ENCODE measurements at regions not wholly inside any gene's neighbourhood (a gene's known extent, or its start where the extent isn't known, plus 50 kb on each side); places are given as distances from the start of the nearest gene placed in this dataset.

- Histone ChIP-seq H2BK5ac (ENCODE audit: insufficient read length, low read length) (no peak overlapping the region), H4K8ac (replicated peaks; ENCODE audit: insufficient read length, low read depth, low read length) (no peak overlapping the region), H2BK15ac (ENCODE audit: low read depth, low read length) (no peak overlapping the region), H3K23ac (ENCODE audit: insufficient read length, low read depth, low read length) (no peak overlapping the region), H4K20me1 (ENCODE audit: control insufficient read depth, insufficient read depth, insufficient read length) (no peaks in the 10 kb centered on the region), H3K23me2 (ENCODE audit: insufficient read length, low read depth, low read length, poor library complexity, severe bottlenecking) (no peaks in the 10 kb centered on the region), H3K79me2 (ENCODE audit: insufficient read depth, low read length) (no peaks in the 10 kb centered on the region), H2AFZ (ENCODE audit: low read length) (no peak overlapping the region), H3K27me3 (ENCODE audit: insufficient read depth, low read length) (no peaks in the 10 kb centered on the region), H4K91ac (ENCODE audit: insufficient read length, low read depth, low read length) (no peak overlapping the region), H2AK5ac (ENCODE audit: insufficient read length, low read length) (no peak overlapping the region), H3K56ac (ENCODE audit: insufficient read length, low read depth, low read length) (no peak overlapping the region), H3K9me3 (ENCODE audit: control insufficient read depth, low read depth, low read length) (peaks cover 82% of the 10 kb centered on the region), H3K4me2 (ENCODE audit: insufficient read depth, insufficient read length, low read length) (no peak overlapping the region), H2BK20ac (ENCODE audit: low read depth, low read length, poor library complexity, severe bottlenecking) (no peak overlapping the region), H3K18ac (ENCODE audit: insufficient read length, low read depth, low read length) (no peak overlapping the region), H2BK120ac (ENCODE audit: low read depth, low read length, poor library complexity, severe bottlenecking) (no peak overlapping the region), H4K5ac (ENCODE audit: insufficient read length, low read depth, low read length) (no peak overlapping the region), H3K9ac (ENCODE audit: extremely low read depth, insufficient read length, low read length) (no peak overlapping the region), H3K14ac (ENCODE audit: insufficient read depth, low read length) (no peak overlapping the region), H3K4ac (ENCODE audit: low read depth, low read length) (no peak overlapping the region), H3K4me1 (ENCODE audit: insufficient read depth, low read length) (no peaks in the 10 kb centered on the region), H3K27ac (ENCODE audit: insufficient read length, low read depth, low read length) (no peak overlapping the region), H3K79me1 (ENCODE audit: insufficient read depth, low read depth, low read length, poor library complexity, severe bottlenecking) (no peaks in the 10 kb centered on the region), H3T11ph (ENCODE audit: low read length) (no peak overlapping the region), H2BK12ac (ENCODE audit: insufficient read length, low read depth, low read length) (no peak overlapping the region)
- no peak for DNase-seq
- TF ChIP-seq, protein P1, sequence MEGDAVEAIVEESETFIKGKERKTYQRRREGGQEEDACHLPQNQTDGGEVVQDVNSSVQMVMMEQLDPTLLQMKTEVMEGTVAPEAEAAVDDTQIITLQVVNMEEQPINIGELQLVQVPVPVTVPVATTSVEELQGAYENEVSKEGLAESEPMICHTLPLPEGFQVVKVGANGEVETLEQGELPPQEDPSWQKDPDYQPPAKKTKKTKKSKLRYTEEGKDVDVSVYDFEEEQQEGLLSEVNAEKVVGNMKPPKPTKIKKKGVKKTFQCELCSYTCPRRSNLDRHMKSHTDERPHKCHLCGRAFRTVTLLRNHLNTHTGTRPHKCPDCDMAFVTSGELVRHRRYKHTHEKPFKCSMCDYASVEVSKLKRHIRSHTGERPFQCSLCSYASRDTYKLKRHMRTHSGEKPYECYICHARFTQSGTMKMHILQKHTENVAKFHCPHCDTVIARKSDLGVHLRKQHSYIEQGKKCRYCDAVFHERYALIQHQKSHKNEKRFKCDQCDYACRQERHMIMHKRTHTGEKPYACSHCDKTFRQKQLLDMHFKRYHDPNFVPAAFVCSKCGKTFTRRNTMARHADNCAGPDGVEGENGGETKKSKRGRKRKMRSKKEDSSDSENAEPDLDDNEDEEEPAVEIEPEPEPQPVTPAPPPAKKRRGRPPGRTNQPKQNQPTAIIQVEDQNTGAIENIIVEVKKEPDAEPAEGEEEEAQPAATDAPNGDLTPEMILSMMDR (conservative IDR thresholded peaks at IDR 0.05), result no peak
- no peak overlapping the region for H3K4me3 Mint-ChIP-seq
- WGBS (ENCODE audit: extremely low coverage, insufficient read length, low lambda C conversion rate), result no CpG with 5 or more reads among the region's 12 CpGs
- no peaks in the 10 kb centered on the region for H3K4me1 Mint-ChIP-seq
- peaks cover 88 to 92% of the 10 kb centered on the region in 2 experiments for H3K9me3 Mint-ChIP-seq
- no peak overlapping the region for H3K27ac Mint-ChIP-seq
- H3K27me3 Mint-ChIP-seq (ENCODE audit: low read depth), result no peaks in the 10 kb centered on the region; the same call in 1 of the 2 replicates
- H3K36me3 Mint-ChIP-seq (ENCODE audit: insufficient read depth in 1 of 3, low read depth in 3 of 3), result peaks cover 14 to 32% (median 21%) of the 10 kb centered on the region in 3 experiments; a peak in 6 of 7 replicates
These were observed 73.4 kb upstream of the ZNF722 start for GRCh38 chr7:63925262-63925625.
